Esophagus squamous epithelium (tissue), 4 donors: ENCODE measurements at regions not wholly inside any gene's neighbourhood (a gene's known extent, or its start where the extent isn't known, plus 50 kb on each side); places are given as distances from the start of the nearest gene placed in this dataset.

Experiments used
- POLR2A ChIP-seq, 4 donors: fragments of 450-650 bp; IDR thresholded peaks; one replicate each; pipeline ENCODE4 v1.6.1; 2017; ENCODE audit warnings: antibody characterized with exemption in 4 of 4, mild to moderate bottlenecking in 4 of 4, moderate library complexity in 3 of 4
- TF ChIP-seq, protein P1 (sequence below), 6 experiments: fragments of 450-650 bp in 4 of 6; fragments of 200-600 bp in 2 of 6; sonication (generic) in 2 of 6; IDR thresholded peaks; one replicate each; pipeline ENCODE4 v1.5.1; 2016 to 2019; ENCODE audit warnings: antibody characterized with exemption in 6 of 6, mild to moderate bottlenecking in 4 of 6, moderate library complexity in 4 of 6

DNA sequence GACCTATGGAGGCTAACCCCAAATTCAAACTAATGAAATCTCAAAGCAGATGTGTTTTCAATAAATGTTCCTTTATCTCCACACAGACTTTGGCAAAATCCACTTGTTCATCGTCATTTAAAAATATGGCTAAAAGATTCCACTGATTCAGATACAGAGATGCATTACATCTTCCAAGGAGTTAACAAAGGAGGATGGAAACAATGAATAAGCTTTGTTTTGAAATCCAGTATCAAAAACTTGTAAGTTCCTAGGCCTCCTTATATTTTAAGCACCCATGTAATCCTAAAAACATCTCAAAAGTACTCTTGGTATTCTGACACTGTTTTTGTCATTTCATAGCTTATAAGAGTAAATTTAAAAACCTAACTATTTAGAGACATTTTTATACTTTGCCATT is 345.6 kb upstream of the ACTBL2 start:
- TF ChIP-seq, protein P1, sequence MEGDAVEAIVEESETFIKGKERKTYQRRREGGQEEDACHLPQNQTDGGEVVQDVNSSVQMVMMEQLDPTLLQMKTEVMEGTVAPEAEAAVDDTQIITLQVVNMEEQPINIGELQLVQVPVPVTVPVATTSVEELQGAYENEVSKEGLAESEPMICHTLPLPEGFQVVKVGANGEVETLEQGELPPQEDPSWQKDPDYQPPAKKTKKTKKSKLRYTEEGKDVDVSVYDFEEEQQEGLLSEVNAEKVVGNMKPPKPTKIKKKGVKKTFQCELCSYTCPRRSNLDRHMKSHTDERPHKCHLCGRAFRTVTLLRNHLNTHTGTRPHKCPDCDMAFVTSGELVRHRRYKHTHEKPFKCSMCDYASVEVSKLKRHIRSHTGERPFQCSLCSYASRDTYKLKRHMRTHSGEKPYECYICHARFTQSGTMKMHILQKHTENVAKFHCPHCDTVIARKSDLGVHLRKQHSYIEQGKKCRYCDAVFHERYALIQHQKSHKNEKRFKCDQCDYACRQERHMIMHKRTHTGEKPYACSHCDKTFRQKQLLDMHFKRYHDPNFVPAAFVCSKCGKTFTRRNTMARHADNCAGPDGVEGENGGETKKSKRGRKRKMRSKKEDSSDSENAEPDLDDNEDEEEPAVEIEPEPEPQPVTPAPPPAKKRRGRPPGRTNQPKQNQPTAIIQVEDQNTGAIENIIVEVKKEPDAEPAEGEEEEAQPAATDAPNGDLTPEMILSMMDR (IDR thresholded peaks at IDR 0.05): no peak
- no peak for TF ChIP-seq POLR2A (IDR thresholded peaks at IDR 0.05)
